ENCODE measurements at regions not wholly inside any gene's neighbourhood (a gene's known extent, or its start where the extent isn't known, plus 50 kb on each side); places are given as distances from the start of the nearest gene placed in this dataset.
A peak's percentile ranks its signal among the peaks of the same experiment; 100 is the strongest.

DNA sequence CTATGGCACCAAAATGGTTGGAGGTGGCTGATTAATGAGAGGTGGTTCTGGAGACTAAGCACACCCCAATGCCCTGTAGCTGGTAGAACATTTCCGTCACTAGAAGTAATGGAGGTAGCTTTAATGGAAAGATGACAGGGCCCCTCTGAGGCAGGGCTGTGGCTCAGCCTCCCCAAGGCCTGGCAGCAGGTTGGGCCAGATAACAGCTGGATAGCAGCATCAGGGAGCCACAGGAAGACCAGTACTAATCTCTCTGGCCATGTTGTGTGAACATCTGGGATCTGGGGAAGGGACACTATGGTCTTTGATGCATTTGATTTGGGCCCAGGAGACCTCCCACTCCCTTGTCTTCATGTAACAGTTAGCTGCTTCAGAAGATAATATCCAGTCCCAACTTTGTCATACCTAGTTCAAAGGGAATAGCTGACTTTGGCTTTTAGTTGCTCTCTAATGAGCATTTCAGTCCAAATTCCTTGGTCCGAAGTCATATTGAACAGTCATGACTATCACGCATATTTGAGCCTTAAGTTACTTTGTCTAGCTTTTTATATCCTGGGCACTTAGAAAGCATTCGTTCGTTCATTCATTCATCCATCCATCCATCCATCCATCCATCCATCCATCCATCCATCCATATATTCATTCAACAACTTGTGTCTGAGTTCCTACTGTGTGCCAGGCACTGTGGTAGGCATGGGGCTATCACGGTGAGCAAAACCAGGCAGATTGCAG lies 53.0 kb upstream of the LMO2 start (continued):
- TF ChIP-seq POLR3A (IDR thresholded peaks at IDR 0.05; ENCODE audit: borderline replicate concordance, extremely low read depth, insufficient read depth, insufficient read length) = no peak
- TF ChIP-seq ZBTB7A (IDR thresholded peaks at IDR 0.05; ENCODE audit: borderline replicate concordance, control insufficient read depth, low read depth, low read length) = peak; percentile 88; the same call in 1 of the 2 replicates
- TF ChIP-seq, protein P1, sequence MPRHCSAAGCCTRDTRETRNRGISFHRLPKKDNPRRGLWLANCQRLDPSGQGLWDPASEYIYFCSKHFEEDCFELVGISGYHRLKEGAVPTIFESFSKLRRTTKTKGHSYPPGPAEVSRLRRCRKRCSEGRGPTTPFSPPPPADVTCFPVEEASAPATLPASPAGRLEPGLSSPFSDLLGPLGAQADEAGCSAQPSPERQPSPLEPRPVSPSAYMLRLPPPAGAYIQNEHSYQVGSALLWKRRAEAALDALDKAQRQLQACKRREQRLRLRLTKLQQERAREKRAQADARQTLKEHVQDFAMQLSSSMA (CRISPR knock-in tag; IDR thresholded peaks at IDR 0.05) = no peak
- TF ChIP-seq POLR2AphosphoS2 (IDR thresholded peaks at IDR 0.05; ENCODE audit: low read length) = no peak
- TF ChIP-seq, protein P2, sequence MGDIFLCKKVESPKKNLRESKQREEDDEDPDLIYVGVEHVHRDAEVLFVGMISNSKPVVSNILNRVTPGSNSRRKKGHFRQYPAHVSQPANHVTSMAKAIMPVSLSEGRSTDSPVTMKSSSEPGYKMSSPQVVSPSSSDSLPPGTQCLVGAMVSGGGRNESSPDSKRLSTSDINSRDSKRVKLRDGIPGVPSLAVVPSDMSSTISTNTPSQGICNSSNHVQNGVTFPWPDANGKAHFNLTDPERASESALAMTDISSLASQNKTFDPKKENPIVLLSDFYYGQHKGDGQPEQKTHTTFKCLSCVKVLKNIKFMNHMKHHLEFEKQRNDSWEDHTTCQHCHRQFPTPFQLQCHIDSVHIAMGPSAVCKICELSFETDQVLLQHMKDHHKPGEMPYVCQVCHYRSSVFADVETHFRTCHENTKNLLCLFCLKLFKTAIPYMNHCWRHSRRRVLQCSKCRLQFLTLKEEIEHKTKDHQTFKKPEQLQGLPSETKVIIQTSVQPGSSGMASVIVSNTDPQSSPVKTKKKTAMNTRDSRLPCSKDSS (IDR thresholded peaks at IDR 0.05; ENCODE audit: low read depth, partially characterized antibody) = no peak
- TF ChIP-seq NFYB (IDR thresholded peaks at IDR 0.05; ENCODE audit: extremely low read depth, insufficient read length) = no peak
- TF ChIP-seq ZNF696 (CRISPR knock-in tag; conservative IDR thresholded peaks at IDR 0.05) = no peak
- TF ChIP-seq MCM7 (IDR thresholded peaks at IDR 0.05) = no peak
- TF ChIP-seq, protein P3, sequence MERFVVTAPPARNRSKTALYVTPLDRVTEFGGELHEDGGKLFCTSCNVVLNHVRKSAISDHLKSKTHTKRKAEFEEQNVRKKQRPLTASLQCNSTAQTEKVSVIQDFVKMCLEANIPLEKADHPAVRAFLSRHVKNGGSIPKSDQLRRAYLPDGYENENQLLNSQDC (CRISPR knock-in tag; IDR thresholded peaks at IDR 0.05) = no peak
- TF ChIP-seq, protein P4, sequence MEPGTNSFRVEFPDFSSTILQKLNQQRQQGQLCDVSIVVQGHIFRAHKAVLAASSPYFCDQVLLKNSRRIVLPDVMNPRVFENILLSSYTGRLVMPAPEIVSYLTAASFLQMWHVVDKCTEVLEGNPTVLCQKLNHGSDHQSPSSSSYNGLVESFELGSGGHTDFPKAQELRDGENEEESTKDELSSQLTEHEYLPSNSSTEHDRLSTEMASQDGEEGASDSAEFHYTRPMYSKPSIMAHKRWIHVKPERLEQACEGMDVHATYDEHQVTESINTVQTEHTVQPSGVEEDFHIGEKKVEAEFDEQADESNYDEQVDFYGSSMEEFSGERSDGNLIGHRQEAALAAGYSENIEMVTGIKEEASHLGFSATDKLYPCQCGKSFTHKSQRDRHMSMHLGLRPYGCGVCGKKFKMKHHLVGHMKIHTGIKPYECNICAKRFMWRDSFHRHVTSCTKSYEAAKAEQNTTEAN (CRISPR knock-in tag; IDR thresholded peaks at IDR 0.05) = no peak
- TF ChIP-seq, protein P5, sequence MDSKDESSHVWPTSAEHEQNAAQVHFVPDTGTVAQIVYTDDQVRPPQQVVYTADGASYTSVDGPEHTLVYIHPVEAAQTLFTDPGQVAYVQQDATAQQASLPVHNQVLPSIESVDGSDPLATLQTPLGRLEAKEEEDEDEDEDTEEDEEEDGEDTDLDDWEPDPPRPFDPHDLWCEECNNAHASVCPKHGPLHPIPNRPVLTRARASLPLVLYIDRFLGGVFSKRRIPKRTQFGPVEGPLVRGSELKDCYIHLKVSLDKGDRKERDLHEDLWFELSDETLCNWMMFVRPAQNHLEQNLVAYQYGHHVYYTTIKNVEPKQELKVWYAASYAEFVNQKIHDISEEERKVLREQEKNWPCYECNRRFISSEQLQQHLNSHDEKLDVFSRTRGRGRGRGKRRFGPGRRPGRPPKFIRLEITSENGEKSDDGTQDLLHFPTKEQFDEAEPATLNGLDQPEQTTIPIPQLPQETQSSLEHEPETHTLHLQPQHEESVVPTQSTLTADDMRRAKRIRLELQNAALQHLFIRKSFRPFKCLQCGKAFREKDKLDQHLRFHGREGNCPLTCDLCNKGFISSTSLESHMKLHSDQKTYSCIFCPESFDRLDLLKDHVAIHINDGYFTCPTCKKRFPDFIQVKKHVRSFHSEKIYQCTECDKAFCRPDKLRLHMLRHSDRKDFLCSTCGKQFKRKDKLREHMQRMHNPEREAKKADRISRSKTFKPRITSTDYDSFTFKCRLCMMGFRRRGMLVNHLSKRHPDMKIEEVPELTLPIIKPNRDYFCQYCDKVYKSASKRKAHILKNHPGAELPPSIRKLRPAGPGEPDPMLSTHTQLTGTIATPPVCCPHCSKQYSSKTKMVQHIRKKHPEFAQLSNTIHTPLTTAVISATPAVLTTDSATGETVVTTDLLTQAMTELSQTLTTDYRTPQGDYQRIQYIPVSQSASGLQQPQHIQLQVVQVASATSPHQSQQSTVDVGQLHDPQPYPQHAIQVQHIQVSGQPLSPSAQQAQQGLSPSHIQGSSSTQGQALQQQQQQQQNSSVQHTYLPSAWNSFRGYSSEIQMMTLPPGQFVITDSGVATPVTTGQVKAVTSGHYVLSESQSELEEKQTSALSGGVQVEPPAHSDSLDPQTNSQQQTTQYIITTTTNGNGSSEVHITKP (IDR thresholded peaks at IDR 0.05; ENCODE audit: partially characterized antibody) = peak; percentile 58
- 0 out of 2 replicates have a peak, but pooled peaks have one; percentile 63 for TF ChIP-seq ZNF212 (CRISPR knock-in tag; IDR thresholded peaks at IDR 0.05)
- TF ChIP-seq, protein P6, sequence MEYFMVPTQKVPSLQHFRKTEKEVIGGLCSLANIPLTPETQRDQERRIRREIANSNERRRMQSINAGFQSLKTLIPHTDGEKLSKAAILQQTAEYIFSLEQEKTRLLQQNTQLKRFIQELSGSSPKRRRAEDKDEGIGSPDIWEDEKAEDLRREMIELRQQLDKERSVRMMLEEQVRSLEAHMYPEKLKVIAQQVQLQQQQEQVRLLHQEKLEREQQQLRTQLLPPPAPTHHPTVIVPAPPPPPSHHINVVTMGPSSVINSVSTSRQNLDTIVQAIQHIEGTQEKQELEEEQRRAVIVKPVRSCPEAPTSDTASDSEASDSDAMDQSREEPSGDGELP (CRISPR knock-in tag; IDR thresholded peaks at IDR 0.05; ENCODE audit: borderline replicate concordance) = peak; percentile 98
- no peak for TF ChIP-seq KAT8 (IDR thresholded peaks at IDR 0.05; ENCODE audit: low read depth)
- peak; percentile 99 for TF ChIP-seq SOX6 (IDR thresholded peaks at IDR 0.05)
- TF ChIP-seq SIN3B (IDR thresholded peaks at IDR 0.05; ENCODE audit: low read depth) = no peak
- TF ChIP-seq SMAD4 (CRISPR knock-in tag; conservative IDR thresholded peaks at IDR 0.05) = peak; percentile 99
- TF ChIP-seq, protein P7, sequence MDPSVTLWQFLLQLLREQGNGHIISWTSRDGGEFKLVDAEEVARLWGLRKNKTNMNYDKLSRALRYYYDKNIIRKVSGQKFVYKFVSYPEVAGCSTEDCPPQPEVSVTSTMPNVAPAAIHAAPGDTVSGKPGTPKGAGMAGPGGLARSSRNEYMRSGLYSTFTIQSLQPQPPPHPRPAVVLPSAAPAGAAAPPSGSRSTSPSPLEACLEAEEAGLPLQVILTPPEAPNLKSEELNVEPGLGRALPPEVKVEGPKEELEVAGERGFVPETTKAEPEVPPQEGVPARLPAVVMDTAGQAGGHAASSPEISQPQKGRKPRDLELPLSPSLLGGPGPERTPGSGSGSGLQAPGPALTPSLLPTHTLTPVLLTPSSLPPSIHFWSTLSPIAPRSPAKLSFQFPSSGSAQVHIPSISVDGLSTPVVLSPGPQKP (CRISPR knock-in tag; IDR thresholded peaks at IDR 0.05) = no peak

All from K562 (cell line).